Testis (tissue), 2 donors: ENCODE measurements at regions not wholly inside any gene's neighbourhood (a gene's known extent, or its start where the extent isn't known, plus 50 kb on each side); places are given as distances from the start of the nearest gene placed in this dataset.

ENCODE experiments used
- POLR2A ChIP-seq: fragments of 450-650 bp; IDR thresholded peaks from one replicate; pipeline ENCODE4 v1.6.1; 2017; ENCODE audit warnings: antibody characterized with exemption, mild to moderate bottlenecking, moderate library complexity
- TF ChIP-seq, protein P1 (sequence below), 3 experiments: fragments of 450-650 bp in 2 of 3; fragments of 200-600 bp in 1 of 3; sonication (generic) in 1 of 3; IDR thresholded peaks; one replicate each; pipeline ENCODE4 v1.5.1; 2016 to 2019; ENCODE audit warnings: antibody characterized with exemption in 3 of 3, mild to moderate bottlenecking in 2 of 3, moderate library complexity in 1 of 3

GRCh38 chr13:37313372-37313771, 207.9 kb upstream of the CSNK1A1L start:
- TF ChIP-seq, protein P1, sequence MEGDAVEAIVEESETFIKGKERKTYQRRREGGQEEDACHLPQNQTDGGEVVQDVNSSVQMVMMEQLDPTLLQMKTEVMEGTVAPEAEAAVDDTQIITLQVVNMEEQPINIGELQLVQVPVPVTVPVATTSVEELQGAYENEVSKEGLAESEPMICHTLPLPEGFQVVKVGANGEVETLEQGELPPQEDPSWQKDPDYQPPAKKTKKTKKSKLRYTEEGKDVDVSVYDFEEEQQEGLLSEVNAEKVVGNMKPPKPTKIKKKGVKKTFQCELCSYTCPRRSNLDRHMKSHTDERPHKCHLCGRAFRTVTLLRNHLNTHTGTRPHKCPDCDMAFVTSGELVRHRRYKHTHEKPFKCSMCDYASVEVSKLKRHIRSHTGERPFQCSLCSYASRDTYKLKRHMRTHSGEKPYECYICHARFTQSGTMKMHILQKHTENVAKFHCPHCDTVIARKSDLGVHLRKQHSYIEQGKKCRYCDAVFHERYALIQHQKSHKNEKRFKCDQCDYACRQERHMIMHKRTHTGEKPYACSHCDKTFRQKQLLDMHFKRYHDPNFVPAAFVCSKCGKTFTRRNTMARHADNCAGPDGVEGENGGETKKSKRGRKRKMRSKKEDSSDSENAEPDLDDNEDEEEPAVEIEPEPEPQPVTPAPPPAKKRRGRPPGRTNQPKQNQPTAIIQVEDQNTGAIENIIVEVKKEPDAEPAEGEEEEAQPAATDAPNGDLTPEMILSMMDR (IDR thresholded peaks at IDR 0.05): no peak
- TF ChIP-seq POLR2A: no peak
